Calu3 (cell line): ENCODE measurements at regions not wholly inside any gene's neighbourhood (a gene's known extent, or its start where the extent isn't known, plus 50 kb on each side); places are given as distances from the start of the nearest gene placed in this dataset.

Experiments used
- BruUV-seq: library from RNA; stranded (reverse); fragments of 400-500 nt; replicated peaks from 2 replicates; lab custom pipeline; 2021; lab: Mats Ljungman, UMichigan
- CTCF ChIA-PET: fragments of 300-600 bp; sonication (Branson Sonifier 250); formaldehyde crosslinking; loops from one replicate; lab custom pipeline; 2022; ENCODE audit warnings: antibody characterized with exemption; lab: Charles Lee
- DNase-seq: peaks from one replicate; pipeline ENCODE4 v3.0.0; 2022
- H3K27ac Mint-ChIP-seq: one replicate; pipeline ENCODE4 v1.8.0; 2022; ENCODE audit warnings: mixed read lengths; ENCODE audit not compliant: unreplicated experiment
- H3K27me3 Mint-ChIP-seq: one replicate; pipeline ENCODE4 v1.8.0; 2022; ENCODE audit warnings: mixed read lengths; ENCODE audit not compliant: unreplicated experiment
- H3K36me3 Mint-ChIP-seq: one replicate; pipeline ENCODE4 v1.8.0; 2022; ENCODE audit warnings: mild to moderate bottlenecking, moderate library complexity, mixed read lengths; ENCODE audit not compliant: insufficient read depth, unreplicated experiment
- H3K4me1 Mint-ChIP-seq: one replicate; pipeline ENCODE4 v1.8.0; 2022; ENCODE audit warnings: mild to moderate bottlenecking, low read depth, mixed read lengths; ENCODE audit not compliant: unreplicated experiment
- H3K4me3 Mint-ChIP-seq: one replicate; pipeline ENCODE4 v1.8.0; 2022; ENCODE audit warnings: mild to moderate bottlenecking, low read depth, moderate library complexity, mixed read lengths; ENCODE audit not compliant: unreplicated experiment
- H3K9me3 Mint-ChIP-seq: one replicate; pipeline ENCODE4 v1.8.0; 2022; ENCODE audit warnings: low read depth, mixed read lengths; ENCODE audit not compliant: unreplicated experiment
- intact Hi-C: fragments of 100-400 bp; cut with micrococcal nuclease; formaldehyde crosslinking; loops from one replicate; pipeline ENCODE4 v1.10.0; 2022; ENCODE audit not compliant: unreplicated experiment
- TF ChIP-seq, protein P1 (sequence below): fragments of 200-600 bp; IDR thresholded peaks from one replicate; pipeline ENCODE4 v1.8.0; 2022; ENCODE audit warnings: antibody characterized with exemption; ENCODE audit not compliant: unreplicated experiment

DNA sequence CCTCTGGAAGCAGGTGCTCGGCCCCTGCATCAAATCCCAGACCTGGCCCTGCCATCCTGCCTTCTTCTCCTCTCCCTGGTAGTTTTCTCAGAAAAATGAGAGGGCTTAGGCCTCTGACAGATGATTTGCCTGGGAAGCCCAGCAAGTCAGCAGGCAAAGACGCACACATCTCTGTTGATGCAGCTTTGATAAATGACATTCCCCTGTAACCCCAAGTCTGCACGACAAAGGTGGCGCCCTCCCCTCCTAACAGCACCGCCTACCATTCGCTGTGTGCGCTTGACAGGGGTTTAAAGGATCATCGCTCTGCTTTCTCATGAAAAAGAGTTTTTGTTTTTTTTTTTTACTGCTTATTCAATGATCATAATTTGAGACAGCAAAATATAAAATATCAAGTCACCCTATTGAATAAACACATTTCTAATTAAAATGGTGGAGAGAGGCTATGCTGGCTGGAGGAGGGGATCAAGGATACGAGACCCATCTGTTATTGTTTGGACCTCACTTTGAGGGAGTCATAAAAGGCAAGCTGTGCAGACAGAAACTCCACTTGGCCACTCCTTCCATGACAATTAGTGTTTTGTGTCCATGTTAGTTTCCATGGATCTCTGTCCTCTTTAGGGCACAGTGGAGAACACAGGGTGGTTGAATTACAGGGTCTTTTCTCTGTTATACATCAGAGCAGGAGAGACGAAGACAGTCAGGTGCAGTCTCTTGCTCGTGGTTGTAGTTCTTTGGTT lies 126.1 kb downstream of the FGF9 start:
- TF ChIP-seq, protein P1, sequence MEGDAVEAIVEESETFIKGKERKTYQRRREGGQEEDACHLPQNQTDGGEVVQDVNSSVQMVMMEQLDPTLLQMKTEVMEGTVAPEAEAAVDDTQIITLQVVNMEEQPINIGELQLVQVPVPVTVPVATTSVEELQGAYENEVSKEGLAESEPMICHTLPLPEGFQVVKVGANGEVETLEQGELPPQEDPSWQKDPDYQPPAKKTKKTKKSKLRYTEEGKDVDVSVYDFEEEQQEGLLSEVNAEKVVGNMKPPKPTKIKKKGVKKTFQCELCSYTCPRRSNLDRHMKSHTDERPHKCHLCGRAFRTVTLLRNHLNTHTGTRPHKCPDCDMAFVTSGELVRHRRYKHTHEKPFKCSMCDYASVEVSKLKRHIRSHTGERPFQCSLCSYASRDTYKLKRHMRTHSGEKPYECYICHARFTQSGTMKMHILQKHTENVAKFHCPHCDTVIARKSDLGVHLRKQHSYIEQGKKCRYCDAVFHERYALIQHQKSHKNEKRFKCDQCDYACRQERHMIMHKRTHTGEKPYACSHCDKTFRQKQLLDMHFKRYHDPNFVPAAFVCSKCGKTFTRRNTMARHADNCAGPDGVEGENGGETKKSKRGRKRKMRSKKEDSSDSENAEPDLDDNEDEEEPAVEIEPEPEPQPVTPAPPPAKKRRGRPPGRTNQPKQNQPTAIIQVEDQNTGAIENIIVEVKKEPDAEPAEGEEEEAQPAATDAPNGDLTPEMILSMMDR = no peak
- H3K9me3 Mint-ChIP-seq = peaks cover 5% of the 10 kb centered on the region
- H3K4me3 Mint-ChIP-seq = no peak overlapping the region
- H3K27me3 Mint-ChIP-seq = no peaks in the 10 kb centered on the region
- CTCF ChIA-PET = no interaction called here
- BruUV-seq = no TSS peak
- DNase-seq = no peak
- intact Hi-C loops = no loop called here
- no peaks in the 10 kb centered on the region for H3K36me3 Mint-ChIP-seq
- H3K4me1 Mint-ChIP-seq = peaks cover 9% of the 10 kb centered on the region
- no peak overlapping the region for H3K27ac Mint-ChIP-seq

DNA sequence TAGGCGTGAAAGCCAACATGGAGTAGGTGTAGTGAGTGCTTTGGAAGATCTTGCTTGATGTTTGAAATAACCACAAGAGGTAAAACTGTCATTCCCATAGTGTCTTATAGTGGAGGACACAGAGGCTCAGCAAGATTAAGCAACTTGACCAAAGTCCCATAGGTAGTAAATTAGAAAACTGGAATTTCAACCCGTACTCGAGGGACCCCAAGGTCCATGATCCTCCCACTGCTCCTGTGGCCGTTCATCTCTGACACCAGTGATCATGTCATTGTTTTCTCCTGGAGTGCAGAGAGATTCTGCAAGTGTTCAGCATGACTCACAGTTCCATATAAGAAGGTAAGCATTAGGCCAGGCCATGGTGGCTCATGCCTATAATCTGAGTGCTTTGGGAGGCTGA lies 126.9 kb downstream of the FGF9 start:
- CTCF ChIA-PET = interaction anchor here (0.6 kb wide), 1 partner anchor 196 kb away, joined by 3 read pairs; no protein-coding TSS in a partner anchor
- Mint-ChIP-seq H3K4me3 (no peak overlapping the region), H3K36me3 (no peaks in the 10 kb centered on the region), H3K4me1 (peaks cover 9% of the 10 kb centered on the region), H3K9me3 (peaks cover 1% of the 10 kb centered on the region), H3K27me3 (no peaks in the 10 kb centered on the region), H3K27ac (no peak overlapping the region)
- DNase-seq = no peak
- intact Hi-C loops = no loop called here
- TF ChIP-seq, protein P1 = no peak
- BruUV-seq = no TSS peak

DNA sequence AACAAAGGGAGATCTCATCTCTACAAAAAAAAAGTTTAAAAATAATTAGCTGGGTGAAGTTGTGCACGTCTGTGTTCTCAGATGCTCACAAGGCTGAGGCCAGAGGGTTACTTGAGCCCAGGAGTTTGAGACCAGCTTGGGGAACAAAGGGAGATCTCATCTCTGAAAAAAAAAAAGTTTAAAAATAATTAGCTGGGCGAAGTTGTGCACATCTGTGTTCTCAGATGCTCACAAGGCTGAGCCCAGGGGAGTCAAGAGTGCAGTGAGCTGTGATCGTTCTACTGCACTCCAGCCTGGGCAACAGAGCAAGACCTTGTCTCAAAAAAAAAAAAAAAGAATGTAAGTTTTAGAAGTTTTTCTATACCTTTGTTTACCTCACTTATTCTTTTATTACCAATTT lies 127.3 kb downstream of the FGF9 start:
- intact Hi-C loops = no loop called here
- no peaks in the 10 kb centered on the region for H3K27me3 Mint-ChIP-seq
- BruUV-seq = no TSS peak
- TF ChIP-seq, protein P1 = no peak
- H3K36me3 Mint-ChIP-seq = no peaks in the 10 kb centered on the region
- H3K4me3 Mint-ChIP-seq = no peak overlapping the region
- peaks cover 9% of the 10 kb centered on the region for H3K4me1 Mint-ChIP-seq
- no peak overlapping the region for H3K27ac Mint-ChIP-seq
- CTCF ChIA-PET = interaction anchor here (0.6 kb wide), 1 partner anchor 197 kb away, joined by 3 read pairs; no protein-coding TSS in a partner anchor
- H3K9me3 Mint-ChIP-seq = no peaks in the 10 kb centered on the region
- no peak for DNase-seq

DNA sequence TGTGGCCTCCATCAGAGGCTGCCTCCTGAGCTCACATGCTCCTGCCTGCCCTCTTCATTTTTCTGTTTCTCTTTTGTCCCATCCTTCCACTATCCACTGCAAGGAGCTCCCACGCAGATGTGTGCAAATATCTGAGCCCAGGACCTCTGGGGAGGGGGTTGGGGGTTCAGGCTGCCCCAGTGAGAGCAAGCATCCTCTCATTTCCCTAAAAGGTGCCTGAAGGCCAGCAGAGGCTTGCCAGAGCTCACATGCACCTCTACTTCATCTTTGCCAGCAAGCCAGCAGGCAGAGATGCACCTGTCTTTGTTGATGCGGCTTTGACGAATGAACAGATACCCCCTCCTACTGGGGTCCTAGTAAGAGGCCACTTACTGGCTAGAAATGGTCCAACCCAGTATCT lies 128.8 kb downstream of the FGF9 start:
- Mint-ChIP-seq H3K9me3 (no peaks in the 10 kb centered on the region), H3K27ac (no peak overlapping the region), H3K27me3 (no peaks in the 10 kb centered on the region), H3K4me1 (peaks cover 9% of the 10 kb centered on the region), H3K36me3 (no peaks in the 10 kb centered on the region), H3K4me3 (no peak overlapping the region)
- DNase-seq = no peak
- intact Hi-C loops = no loop called here
- CTCF ChIA-PET = no interaction called here
- BruUV-seq = no TSS peak
- TF ChIP-seq, protein P1 = no peak
